Hepatocyte (in vitro differentiated cells): ENCODE measurements at regions not wholly inside any gene's neighbourhood (a gene's known extent, or its start where the extent isn't known, plus 50 kb on each side); places are given as distances from the start of the nearest gene placed in this dataset.

Source experiments
- CTCF ChIP-seq: fragments of 200-600 bp; sonication (generic); IDR thresholded peaks from 2 replicates; pipeline ENCODE4 v1.5.1; 2016; ENCODE audit warnings: antibody characterized with exemption, mild to moderate bottlenecking; ENCODE audit not compliant: poor library complexity
- EZH2 ChIP-seq: fragments of 200-600 bp; sonication (generic); IDR thresholded peaks from 2 replicates; pipeline ENCODE4 v1.6.1; 2016; ENCODE audit warnings: antibody characterized with exemption, mild to moderate bottlenecking, borderline replicate concordance

- TF ChIP-seq CTCF, result no peak
- TF ChIP-seq EZH2, result no peak
Observed at GRCh38 chr2:67075056-67075455, 322.1 kb upstream of the ETAA1 start.
